Fibroblast of skin of left quadriceps (primary cell): ENCODE measurements at regions not wholly inside any gene's neighbourhood (a gene's known extent, or its start where the extent isn't known, plus 50 kb on each side); places are given as distances from the start of the nearest gene placed in this dataset.

Experiments
- DNase-seq, 2 experiments: peaks; one replicate each; pipeline ENCODE4 v3.0.0-alpha.2; 2013; ENCODE audit warnings: low read depth in 2 of 2

GRCh38 chr20:50286174-50286511 lies 95.5 kb downstream of the CEBPB start:
- DNase-seq, result no peak

- DNase-seq, result peak; percentile 74 to 77
Observed at GRCh38 chr20:50286609-50287008, 96.0 kb downstream of the CEBPB start.

GRCh38 chr20:50287512-50287911 lies 96.9 kb downstream of the CEBPB start:
- no peak for DNase-seq

GRCh38 chr20:50288128-50288623 lies 97.5 kb downstream of the CEBPB start:
- DNase-seq, result no peak

- DNase-seq, result no peak
Observed at GRCh38 chr20:50289581-50289980, 99.0 kb downstream of the CEBPB start.

GRCh38 chr20:50290112-50290511 lies 99.5 kb downstream of the CEBPB start:
- no peak for DNase-seq

GRCh38 chr20:50290808-50291207 lies 100.2 kb downstream of the CEBPB start:
- DNase-seq, result no peak

GRCh38 chr20:50291254-50292078 lies 100.8 kb downstream of the CEBPB start:
- DNase-seq, result no peak

GRCh38 chr20:50292079-50292590 lies 101.5 kb downstream of the CEBPB start:
- no peak for DNase-seq

- peak; percentile 77 for DNase-seq
Observed at GRCh38 chr20:50292591-50293283, 102.1 kb downstream of the CEBPB start.

GRCh38 chr20:50293284-50294139 lies 102.9 kb downstream of the CEBPB start:
- DNase-seq, result no peak

GRCh38 chr20:50294164-50295088 lies 103.8 kb downstream of the CEBPB start:
- DNase-seq, result no peak

- DNase-seq, result no peak
Observed at GRCh38 chr20:50295345-50295744, 104.7 kb downstream of the CEBPB start.

GRCh38 chr20:50295762-50296449 lies 105.3 kb downstream of the CEBPB start:
- no peak for DNase-seq

GRCh38 chr20:50296450-50297375 lies 106.1 kb downstream of the CEBPB start:
- no peak for DNase-seq

GRCh38 chr20:50297498-50298376 lies 107.1 kb downstream of the CEBPB start:
- no peak for DNase-seq

GRCh38 chr20:50298554-50299324 lies 108.1 kb downstream of the CEBPB start:
- no peak for DNase-seq

GRCh38 chr20:50299325-50299629 lies 108.6 kb downstream of the CEBPB start:
- no peak for DNase-seq
